ENCODE measurements at regions not wholly inside any gene's neighbourhood (a gene's known extent, or its start where the extent isn't known, plus 50 kb on each side); places are given as distances from the start of the nearest gene placed in this dataset.
"Not testable (repeated sequence)": the region's sequence is repeated elsewhere in the genome, so short reads cannot be mapped to it uniquely, and the experiment has no call there.

DNA sequence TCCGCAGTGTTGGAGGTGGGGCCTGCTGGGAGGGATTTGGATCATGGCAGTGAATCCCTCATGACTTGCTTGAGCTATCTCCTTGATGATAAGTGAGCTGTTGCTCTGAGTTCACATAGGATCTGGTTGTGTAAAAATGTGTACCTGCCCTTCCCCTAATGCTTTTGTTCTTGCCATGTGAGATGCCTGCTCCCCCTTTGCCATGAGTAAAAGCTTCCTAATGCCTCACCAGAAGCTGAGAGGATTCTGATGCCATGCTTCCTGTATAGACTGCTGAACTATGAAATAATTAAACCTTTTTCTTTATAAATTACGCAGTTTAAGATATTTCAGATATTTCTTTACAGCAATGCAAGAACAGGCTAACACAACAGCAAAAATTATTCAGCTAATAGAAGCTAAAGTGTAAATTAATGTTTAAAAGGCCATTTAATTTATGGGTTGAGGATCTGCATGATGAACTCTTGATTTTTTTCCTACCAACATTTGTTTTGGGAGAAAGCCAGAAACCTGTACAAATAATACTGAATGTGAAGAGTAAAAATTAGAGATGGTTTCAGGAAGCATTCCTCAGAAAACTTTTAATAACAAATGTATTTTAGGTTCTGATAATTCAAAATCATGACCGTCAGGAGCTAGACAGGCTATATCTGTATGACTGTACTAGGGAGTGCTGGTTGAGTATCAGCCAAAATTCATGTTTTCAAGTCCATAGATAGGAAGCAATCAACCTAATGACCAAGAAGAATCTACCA lies 177.5 kb upstream of the GRIA4 start:
- DNase-seq (ENCODE audit: low read depth in 2 of 2) = no peak

DNA sequence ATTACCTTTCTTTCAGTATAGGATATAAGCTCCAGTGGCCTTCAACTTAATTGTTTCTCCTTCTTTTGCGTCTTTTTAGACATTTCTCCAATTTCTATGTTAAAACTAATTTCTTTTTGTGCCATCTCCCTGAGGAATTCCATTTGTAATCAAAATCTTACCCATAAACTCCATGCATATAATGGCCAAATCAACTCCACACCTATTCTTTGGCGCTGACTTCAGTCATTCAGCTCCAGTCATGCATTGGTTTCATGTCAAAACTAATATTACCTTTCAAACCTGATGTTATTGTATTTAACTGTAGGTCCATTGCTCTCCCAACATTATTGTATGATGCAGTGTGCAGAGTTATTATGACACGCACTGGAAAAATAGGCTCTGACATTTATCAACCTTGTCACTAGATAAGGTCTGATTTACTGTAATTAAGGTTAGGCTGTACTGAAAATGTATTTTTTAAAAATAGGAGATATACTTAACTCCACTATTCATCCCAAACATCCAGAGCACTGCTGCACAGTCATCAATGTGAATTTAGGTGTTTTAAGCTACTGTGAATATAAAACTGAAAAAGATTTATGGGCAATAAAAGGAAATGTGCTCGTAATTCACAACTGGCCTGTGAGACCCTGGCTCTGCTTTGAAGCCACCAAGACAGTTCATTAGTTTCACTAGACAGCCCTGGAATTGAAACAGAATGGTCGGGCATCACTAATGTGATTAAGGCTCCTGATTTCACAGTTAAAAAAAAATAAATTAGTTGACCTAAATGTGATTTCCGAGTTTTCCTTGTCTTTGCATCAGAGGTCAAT lies 180.6 kb upstream of the GRIA4 start:
- no peak for DNase-seq (ENCODE audit: low read depth in 2 of 2)

DNA sequence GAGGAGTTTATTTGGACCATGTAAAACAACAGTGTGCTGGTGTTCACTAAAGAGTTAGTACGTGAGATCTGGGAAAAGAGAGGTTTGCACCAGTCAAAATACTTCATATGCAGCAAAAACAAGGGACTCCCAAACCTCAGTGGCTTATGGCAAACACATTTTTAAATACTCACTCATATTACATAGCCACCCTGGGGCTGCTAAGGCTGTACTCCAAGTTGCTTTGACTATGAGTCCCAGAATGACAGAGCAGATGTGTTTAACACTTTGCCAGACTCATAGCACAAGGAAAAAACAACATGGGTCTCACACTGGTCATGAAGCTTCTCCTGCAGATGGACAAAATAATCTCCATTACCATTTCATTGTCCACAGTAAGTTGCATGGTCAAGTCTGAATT lies 202.8 kb upstream of the GRIA4 start:
- DNase-seq (ENCODE audit: low read depth in 2 of 2) = no peak

DNA sequence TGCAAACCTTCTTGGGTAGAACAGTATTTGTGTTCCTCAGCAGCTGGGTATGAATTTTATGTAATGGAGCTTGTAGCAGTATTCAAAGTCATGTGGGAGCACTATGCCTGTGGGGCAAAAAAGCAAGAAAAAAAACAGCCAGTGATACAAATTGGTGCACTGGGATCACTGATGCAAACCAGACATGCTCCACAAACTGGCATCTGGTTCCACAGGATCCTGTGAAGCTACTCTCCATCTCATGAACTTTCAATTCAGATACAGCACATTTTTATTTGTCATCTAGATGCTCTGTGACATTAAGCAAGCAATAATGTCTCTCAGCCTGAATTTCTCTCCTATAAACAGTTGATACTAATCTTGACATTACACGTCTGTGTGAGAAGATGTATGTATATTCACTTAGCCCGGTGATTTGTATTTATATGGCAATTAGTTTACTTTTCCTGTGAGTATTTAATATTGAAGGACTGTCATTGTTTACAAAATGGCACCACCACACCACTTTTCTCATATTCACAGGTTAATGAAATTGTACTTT lies 208.5 kb upstream of the GRIA4 start:
- no peak for DNase-seq (ENCODE audit: low read depth in 2 of 2)

DNA sequence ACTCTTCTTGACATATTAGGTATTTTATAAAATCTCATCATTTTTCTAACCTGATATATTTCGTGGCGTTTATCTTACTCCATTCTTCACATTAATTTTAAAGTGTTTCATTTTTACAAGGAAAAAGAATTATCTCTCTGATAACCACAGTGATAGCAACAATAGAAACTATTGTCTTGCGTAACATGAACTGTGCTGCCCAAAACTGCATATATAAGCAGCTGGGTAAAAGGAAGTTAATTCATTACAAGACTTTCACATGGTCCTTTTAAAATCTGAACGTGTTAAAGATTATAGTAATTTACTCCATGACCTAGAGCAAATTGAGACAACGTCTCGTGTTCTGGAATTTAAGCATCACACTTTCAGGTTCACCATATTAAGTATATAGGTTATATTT lies 210.4 kb upstream of the GRIA4 start:
- no peak for DNase-seq (ENCODE audit: low read depth in 2 of 2)

DNA sequence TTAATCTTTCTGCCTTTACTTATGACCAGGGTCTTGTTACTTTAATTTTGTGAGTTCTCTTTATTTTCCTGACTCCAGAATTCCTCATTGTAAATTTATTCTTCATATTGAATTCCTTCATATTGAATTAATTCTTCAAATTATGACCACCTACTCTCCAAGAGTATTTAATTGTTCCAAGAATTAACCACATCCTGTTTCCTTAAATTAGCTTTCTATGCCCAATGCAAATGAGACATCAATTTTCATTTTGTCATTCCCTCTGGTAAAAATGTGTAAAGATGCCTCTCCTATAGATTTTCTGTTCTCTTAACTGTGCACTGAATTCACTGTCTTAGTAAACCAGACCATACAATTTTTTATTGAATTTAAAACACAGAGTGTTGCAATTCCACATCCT lies 211.2 kb upstream of the GRIA4 start:
- no peak for DNase-seq (ENCODE audit: low read depth in 2 of 2)

DNA sequence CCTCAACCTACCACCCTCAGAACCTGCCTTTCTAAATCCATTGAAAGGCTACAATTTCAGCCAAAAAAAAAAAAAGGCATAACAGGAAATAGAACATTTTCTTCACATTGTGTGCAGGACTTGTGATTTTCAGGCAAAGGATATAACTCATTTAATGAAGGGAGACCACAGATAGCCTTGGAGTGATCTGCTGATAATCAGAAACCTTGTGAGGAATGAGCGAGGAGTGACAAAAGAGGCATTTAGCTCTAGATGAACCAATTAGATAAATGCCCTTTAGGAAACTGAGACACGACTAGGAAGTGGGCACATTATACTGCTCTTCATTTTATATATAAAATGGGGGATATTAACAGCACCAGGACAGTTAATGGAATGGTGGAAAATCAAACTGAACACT lies 216.5 kb upstream of the GRIA4 start:
- no peak for DNase-seq (ENCODE audit: low read depth in 2 of 2)

DNA sequence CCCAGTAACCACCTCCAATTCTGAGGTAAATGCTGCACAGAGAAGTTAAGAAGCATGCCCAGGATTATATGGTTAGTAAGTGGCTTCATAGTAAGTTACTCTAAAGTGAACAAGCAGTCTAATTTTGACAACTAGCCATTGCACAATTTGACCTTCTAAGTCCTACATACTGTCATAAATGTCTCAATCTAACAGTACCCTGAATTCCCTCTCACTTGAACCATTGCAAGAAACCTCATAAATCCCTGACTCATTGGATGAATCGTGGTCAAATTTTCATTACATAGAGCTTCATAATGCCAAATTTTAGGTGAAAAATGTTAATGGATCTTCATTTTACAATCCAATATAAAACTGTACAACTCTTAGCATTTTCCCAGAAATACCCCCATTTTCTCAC lies 217.3 kb upstream of the GRIA4 start:
- DNase-seq (ENCODE audit: low read depth in 2 of 2) = no peak

DNA sequence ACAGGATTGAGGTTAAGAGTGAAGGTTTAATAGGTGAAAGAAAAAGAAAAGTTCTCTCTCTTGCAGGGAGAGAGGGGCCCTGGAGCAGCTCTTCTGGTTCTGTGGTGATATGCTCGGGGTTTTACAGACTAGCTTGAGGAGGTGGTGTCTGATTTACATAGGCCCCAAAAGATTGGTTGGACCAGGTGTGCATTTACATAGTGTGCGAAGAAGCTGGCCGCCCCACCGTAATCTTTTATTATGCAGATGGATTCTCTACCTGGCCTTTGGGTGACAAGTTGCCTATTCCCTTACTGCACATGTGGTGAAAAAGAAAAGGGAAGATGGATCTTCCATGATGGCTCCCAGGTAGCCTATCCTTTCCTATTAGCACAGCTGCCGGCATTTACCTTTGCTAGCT lies 219.9 kb upstream of the GRIA4 start:
- DNase-seq (ENCODE audit: low read depth in 2 of 2) = no peak

DNA sequence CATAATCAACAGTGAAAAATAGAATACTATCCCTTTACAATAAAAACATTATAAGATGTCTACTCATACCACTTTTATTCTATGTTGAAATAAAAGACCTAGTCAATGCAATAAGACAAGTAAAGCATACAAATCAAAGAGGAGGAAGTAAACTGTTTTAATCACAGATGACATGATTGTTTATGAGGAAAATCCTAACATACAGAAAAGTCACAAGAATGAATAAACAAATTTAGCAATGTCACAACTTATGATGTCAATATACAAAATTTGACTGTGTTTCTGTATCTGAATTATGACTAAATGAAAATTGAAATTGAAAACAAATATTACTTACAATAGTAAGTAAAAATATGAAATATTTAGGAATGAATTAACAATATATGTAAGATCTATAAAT lies 221.9 kb upstream of the GRIA4 start:
- no peak for DNase-seq (ENCODE audit: low read depth in 2 of 2)

DNA sequence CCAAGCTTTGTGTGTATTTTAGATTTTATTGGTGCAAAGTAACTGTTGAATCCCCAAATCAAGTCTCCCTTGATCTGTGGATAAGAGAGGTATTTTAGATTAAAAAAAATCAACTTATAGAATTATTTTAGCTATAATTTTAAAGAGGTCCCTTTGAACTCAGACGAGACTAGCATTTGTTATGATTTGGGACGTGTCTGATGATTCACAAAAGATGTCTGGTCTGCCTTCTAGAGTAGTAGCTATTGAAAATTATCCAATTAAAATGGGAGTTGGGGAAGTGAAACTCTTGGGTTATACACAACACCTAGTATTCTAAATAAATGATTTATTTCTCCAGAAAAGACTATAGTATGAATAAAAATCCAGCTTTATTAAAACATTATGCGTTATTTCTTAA lies 227.9 kb upstream of the GRIA4 start:
- no peak for DNase-seq (ENCODE audit: low read depth in 2 of 2)

DNA sequence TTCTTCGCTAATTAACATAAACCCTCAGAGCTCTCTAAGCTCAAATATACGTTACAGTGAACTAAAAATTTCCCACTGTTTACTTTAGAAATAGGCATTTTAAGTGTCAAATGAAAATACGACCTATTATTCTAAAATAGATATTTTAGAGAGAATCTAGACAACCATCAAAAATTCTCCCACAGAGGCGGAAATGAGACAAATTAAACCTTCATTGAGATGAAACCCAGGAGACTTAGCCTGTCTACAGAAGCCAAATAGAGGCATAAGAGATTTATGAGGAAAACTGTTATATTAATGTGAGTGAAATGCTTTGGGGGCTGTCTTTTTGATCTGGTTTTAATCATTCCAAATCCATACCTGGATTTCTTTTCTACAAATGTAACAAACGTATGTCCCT lies 232.0 kb upstream of the GRIA4 start:
- DNase-seq (ENCODE audit: low read depth in 2 of 2) = no peak

DNA sequence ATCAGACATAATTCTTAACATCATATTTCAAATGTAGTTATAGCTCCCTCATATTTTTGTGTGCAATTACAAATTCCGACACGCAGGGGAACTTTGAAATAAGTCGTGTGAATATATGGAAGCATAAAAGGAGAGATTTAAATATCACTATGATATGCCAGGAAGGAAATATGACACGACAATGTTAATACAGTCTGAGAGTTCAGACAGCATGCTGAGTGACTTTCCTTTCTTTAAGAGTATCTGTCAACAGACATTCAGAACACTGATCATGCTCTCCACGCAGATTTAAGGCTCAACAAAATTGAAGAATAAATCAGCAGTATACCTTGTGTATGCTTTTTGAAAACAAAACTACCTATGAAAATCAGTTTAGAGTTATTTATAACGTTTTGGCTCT lies 232.6 kb upstream of the CARD18 start:
- DNase-seq (ENCODE audit: low read depth in 2 of 2) = no peak

DNA sequence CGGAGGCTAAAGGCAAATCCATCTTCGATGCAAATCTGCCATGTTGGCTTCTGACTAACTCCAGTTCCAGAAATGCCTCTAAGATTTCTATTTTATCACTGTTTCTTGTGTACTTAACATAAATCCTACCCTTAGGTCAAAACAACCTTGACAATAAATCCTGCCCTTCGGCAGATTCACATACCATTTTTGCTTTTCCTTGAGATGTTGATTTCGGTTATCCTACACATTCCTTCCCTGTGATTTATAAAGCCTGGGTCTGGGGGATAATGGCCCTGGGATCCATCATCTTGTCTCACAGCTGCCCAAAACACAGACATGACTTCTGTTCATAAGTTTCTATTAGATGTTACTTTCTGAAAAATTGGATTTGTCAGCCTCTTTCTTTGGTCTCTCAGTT lies 231.7 kb upstream of the CARD18 start:
- DNase-seq (ENCODE audit: low read depth in 2 of 2) = no peak

DNA sequence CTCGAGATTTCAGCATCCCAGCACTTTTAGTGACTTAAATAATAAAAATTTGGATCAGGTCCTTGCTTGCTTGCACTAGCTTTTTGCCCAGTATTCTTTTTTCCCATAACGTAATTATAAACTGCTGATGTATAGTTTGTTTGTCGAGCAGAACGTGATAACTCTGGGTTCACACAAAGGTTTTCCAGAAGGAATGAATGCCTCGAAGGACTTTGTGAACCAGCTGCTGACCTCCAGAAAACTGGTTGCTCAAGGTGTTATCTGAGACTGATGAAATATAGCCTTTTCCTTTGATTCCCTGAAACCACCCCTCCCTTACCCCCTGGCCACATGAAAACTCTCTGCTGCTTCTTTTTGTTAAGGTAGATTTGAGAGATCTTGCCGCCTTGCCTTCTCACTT lies 229.1 kb upstream of the CARD18 start:
- DNase-seq (ENCODE audit: low read depth in 2 of 2) = no peak

DNA sequence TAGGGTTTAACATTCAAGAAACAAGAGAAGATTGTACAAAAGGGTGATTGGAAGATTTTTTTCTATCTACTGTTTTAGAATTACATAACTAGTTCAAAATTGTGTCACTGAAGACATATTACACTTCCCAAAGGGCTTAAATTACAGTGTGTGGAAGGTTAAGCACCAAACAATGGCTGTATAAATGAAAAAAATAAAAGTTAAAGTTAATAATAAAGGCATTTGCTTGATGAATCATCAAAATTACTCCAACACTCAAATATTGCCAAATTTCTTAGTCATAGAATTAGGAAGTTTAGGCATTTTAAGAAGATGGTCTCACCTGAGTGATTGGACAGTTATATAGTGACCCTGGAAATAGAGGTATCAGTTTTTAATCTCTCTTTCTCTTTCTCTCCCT lies 227.6 kb upstream of the CARD18 start:
- DNase-seq (ENCODE audit: low read depth in 2 of 2) = no peak

DNA sequence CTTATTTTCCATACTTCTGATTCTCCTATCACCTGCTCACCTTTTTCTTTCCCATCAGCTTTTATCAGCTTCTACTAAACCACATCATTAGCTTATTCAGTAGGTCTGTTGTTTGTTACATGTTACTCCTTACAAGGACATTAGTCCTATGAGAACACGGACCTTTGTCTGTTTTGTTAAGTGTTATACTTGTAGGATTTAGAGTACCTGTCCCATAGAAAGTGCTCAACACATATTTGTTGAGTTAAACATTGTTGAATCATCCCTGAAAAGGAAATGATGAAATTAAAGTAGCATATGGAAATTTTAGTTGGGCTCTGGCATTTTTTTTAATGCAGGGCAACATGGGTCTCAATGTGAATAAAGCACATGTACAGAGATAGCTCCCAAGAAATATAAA lies 222.1 kb upstream of the CARD18 start:
- no peak for DNase-seq (ENCODE audit: low read depth in 2 of 2)

DNA sequence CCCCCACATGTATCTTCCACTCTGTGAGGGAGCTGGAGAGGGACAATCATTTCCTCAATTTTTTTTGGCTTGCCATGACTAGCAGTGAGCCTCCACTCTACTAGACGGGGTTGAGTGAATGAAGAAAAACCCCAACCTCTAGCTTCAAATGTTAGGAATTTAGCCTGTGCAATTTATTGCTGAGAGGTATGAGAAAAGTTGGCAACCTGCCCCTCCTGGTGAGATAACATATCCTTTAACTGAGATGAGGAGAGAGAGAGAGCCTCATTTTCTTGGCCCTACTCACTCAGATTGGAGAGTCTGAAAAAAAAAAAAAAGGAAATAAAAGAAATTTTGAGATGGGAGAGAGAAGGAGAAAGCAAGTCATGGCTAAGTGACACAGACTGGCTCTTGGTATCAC lies 218.2 kb upstream of the CARD18 start:
- DNase-seq (ENCODE audit: low read depth in 2 of 2) = no peak

DNA sequence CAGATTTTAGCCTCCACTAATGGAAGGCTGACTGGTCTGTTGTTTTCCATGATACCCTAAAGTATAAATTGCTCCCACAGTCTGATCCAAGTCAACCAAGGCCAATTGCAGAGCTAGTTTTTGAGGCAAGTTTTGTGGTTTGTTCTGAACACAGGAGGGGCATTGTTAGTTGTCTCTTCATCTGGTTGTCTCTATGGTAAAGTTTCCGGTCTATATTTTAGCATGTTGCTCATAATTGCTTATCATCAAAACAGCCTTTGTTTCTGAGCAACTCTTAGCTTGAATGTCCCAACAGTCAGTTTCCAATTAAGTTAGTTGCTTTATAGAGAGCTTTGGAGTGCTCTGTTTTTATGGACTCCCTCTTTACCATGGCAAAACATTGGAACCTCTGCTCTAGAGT lies 217.6 kb upstream of the CARD18 start:
- no peak for DNase-seq (ENCODE audit: low read depth in 2 of 2)

DNA sequence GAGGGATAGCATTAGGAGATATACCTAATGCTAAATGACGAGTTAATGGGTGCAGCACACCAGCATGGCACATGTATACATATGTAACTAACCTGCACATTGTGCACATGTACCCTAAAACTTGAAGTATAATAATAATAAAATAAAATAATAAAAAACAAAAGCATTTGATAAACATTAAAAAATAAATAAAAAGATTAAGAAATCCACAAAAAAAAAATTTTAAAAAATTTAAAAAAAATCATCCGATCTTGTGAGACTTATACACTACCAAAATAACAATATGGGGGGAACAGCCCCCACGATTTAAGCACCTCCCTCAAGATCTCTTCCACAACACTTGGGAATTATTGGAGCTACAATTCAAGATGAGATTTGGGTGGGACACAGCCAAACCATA lies 210.3 kb upstream of the CARD18 start:
- DNase-seq (ENCODE audit: low read depth in 2 of 2) = not testable (repeated sequence)

DNA sequence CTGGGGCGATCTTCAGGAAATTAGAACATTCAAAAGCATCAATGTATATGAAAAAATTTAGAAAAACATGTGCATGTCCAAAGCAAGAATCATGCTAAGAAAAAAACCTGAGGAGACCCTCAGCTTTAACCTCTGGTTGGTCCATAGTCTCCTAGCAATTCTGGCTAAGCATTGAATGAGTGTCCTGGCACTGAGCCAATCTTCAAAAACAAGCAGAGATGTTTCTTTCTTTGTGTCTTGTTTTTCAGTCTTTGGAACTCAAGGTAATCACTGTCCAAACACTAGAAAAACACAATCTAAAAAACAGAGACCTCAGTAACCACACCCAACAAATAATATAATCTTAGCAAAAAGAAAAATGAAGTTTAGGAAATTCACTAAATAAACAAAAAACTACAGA lies 205.4 kb upstream of the CARD18 start:
- no peak for DNase-seq (ENCODE audit: low read depth in 2 of 2)

DNA sequence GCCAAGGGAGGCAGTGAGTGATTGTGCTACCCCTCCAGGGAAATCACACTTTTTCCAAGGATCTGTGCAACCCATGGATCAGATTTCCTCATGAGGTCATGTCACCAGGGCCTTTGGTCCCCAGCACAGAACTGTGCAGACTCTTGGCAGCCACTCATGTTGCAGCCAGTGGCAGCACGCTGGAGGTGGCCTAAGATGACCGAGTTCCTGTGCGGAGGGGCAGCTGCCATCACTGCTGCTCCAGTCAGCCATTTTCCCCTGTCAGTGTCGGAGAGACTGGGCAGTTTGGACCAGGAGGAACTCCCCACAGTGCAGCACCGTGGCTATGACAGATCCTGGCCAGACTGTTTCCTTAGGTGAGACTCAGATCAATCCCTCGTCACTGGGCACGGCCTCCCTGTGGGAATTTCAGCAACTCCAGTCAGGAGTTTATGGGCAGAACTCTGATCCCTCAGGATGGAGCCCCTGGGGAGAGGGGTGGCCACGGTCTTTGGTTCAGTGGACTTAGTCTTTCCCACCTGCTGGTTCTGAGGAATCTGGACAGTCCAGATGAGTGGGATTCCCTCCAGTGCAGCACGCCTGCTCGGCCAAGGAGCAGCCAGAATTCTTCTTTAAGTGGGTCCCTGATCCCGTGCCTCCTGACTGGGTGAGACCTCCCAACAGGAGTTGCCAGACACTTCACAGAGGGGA lies 194.6 kb upstream of the CARD18 start:
- no peak for DNase-seq (ENCODE audit: low read depth in 2 of 2)

DNA sequence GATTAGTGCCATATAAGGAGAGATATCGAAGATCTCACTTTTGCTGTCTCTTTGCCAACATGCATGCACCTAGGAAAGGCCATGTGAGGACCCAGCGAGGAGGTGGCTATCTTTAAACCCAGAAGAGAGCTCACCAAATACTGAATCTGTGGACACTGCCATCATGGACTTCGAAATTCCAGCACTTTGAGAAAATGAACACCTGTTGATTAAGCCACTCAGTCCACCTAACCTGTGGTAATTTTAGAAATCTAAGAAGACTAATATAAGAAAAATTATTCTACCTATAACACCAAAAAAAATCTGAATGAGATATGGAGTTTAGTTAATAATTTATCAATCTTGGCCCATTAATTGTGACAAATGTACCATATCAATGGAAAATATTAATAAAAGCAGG lies 193.6 kb upstream of the CARD18 start:
- no peak for DNase-seq (ENCODE audit: low read depth in 2 of 2)
